PC-3 (cell line): ENCODE measurements at regions not wholly inside any gene's neighbourhood (a gene's known extent, or its start where the extent isn't known, plus 50 kb on each side); places are given as distances from the start of the nearest gene placed in this dataset.

Source experiments
- ATAC-seq: fragments of 200-7000 bp; cut with Tn5 transposase; 2 replicates; pipeline ENCODE4 v1.9.1; 2020; ENCODE audit warnings: mild to moderate bottlenecking, moderate library complexity
- BruUV-seq: library from RNA; stranded (reverse); fragments of 400-500 nt; replicated peaks from 2 replicates; lab custom pipeline; 2021; lab: Mats Ljungman, UMichigan
- CTCF ChIA-PET: fragments of 300-600 bp; sonication (Branson Sonifier 250); formaldehyde crosslinking; loops from one replicate; lab custom pipeline; 2022; ENCODE audit warnings: antibody characterized with exemption; lab: Charles Lee
- POLR2A ChIA-PET: fragments of 300-600 bp; sonication (Branson Sonifier 250); formaldehyde crosslinking; loops from one replicate; lab custom pipeline; 2022; ENCODE audit warnings: antibody characterized with exemption; ENCODE audit not compliant: unreplicated experiment; lab: Charles Lee
- DNase-seq: peaks from one replicate; pipeline ENCODE4 v3.0.0-alpha.2; 2015
- H2AFZ ChIP-seq: fragments of 300-600 bp; sonication (generic); 2 replicates; pipeline ENCODE4 v1.6.0; 2016; ENCODE audit warnings: antibody characterized with exemption, low read length
- H3F3A ChIP-seq: fragments of 300-600 bp; sonication (generic); one replicate; pipeline ENCODE4 v1.6.0; 2017; ENCODE audit warnings: antibody characterized with exemption, low read length, control low read depth, mild to moderate bottlenecking; ENCODE audit not compliant: unreplicated experiment
- H3K27ac ChIP-seq: fragments of 300-600 bp; sonication (generic); 2 replicates; pipeline ENCODE4 v1.5.1; 2016; ENCODE audit warnings: mild to moderate bottlenecking, low read length
- H3K27me3 ChIP-seq: fragments of 300-600 bp; sonication (generic); 2 replicates; pipeline ENCODE4 v1.6.1; 2016; ENCODE audit warnings: low read length, mixed read lengths
- H3K36me3 ChIP-seq: fragments of 300-600 bp; sonication (generic); 2 replicates; pipeline ENCODE4 v1.6.1; 2016; ENCODE audit warnings: low read depth, mixed run types, low read length, mixed read lengths
- H3K4me1 ChIP-seq: fragments of 300-600 bp; sonication (generic); 2 replicates; pipeline ENCODE4 v1.5.1; 2016; ENCODE audit warnings: low read length; ENCODE audit not compliant: insufficient read depth
- H3K4me2 ChIP-seq: fragments of 300-600 bp; sonication (generic); 2 replicates; pipeline ENCODE4 v1.6.0; 2016; ENCODE audit warnings: low read length
- H3K4me3 ChIP-seq: fragments of 300-600 bp; sonication (generic); 2 replicates; pipeline ENCODE4 v1.5.1; 2016; ENCODE audit warnings: mild to moderate bottlenecking, low read length, mixed read lengths
- H3K79me2 ChIP-seq: fragments of 300-600 bp; sonication (generic); 2 replicates; pipeline ENCODE4 v1.6.1; 2017; ENCODE audit warnings: low read length, mixed read lengths
- H3K9ac ChIP-seq: fragments of 300-600 bp; sonication (generic); 2 replicates; pipeline ENCODE4 v1.6.0; 2016; ENCODE audit warnings: mild to moderate bottlenecking, low read length
- H3K9me2 ChIP-seq: fragments of 300-600 bp; sonication (generic); replicated peaks from 2 replicates; pipeline ENCODE4 v1.6.1; 2016; ENCODE audit warnings: mixed run types, low read length, mixed read lengths
- H3K9me3 ChIP-seq: fragments of 300-600 bp; sonication (generic); 2 replicates; pipeline ENCODE4 v1.6.1; 2016; ENCODE audit warnings: low read length, mixed read lengths
- H4K20me1 ChIP-seq: fragments of 300-600 bp; sonication (generic); 2 replicates; pipeline ENCODE4 v1.6.1; 2016; ENCODE audit warnings: low read length, mixed read lengths
- CTCF ChIP-seq: fragments of 300-600 bp; sonication (generic); conservative IDR thresholded peaks from 2 replicates; pipeline ENCODE4 v1.5.1; 2017; ENCODE audit warnings: antibody characterized with exemption, low read depth, mild to moderate bottlenecking, low read length
- EZH2 ChIP-seq: fragments of 300-600 bp; sonication (generic); IDR thresholded peaks from one replicate; pipeline ENCODE4 v1.6.1; 2017; ENCODE audit warnings: antibody characterized with exemption, mild to moderate bottlenecking, low read length; ENCODE audit not compliant: unreplicated experiment
- EZH2phosphoT487 ChIP-seq: fragments of 300-600 bp; sonication (generic); IDR thresholded peaks from 2 replicates; pipeline ENCODE4 v1.6.1; 2018; ENCODE audit warnings: mild to moderate bottlenecking, antibody characterized with exemption, low read length, borderline replicate concordance
- intact Hi-C: fragments of 100-400 bp; cut with micrococcal nuclease; formaldehyde crosslinking; loops from 2 replicates; pipeline ENCODE4 v1.9.0; 2023

- intact Hi-C loops, result no loop called here
- no peak overlapping the region for H3K4me2 ChIP-seq
- DNase-seq (no peak), ATAC-seq (no peak)
- no peak for TF ChIP-seq EZH2
- TF ChIP-seq EZH2phosphoT487, result no peak
- no peak for TF ChIP-seq CTCF
- H3K79me2 ChIP-seq, result no peaks in the 10 kb centered on the region
- no peaks in the 10 kb centered on the region for H3K9me3 ChIP-seq
- H2AFZ ChIP-seq, result no peak overlapping the region
- ChIA-PET CTCF (no interaction called here), POLR2A (no interaction called here)
- no peak overlapping the region for H3K27ac ChIP-seq
- no TSS peak for BruUV-seq
- H3F3A ChIP-seq, result no peaks in the 10 kb centered on the region
- H3K9me2 ChIP-seq, result no peaks in the 10 kb centered on the region
- H3K27me3 ChIP-seq, result no peaks in the 10 kb centered on the region
- H3K4me3 ChIP-seq, result no peak overlapping the region
- H4K20me1 ChIP-seq, result no peaks in the 10 kb centered on the region
- H3K36me3 ChIP-seq, result no peaks in the 10 kb centered on the region
- no peaks in the 10 kb centered on the region for H3K4me1 ChIP-seq
- no peak overlapping the region for H3K9ac ChIP-seq
Observed at GRCh38 chr10:10146604-10147003, 871.1 kb upstream of the CELF2 start.

- DNase-seq (no peak), ATAC-seq (no peak)
- Histone ChIP-seq H3F3A (no peaks in the 10 kb centered on the region), H3K4me3 (no peak overlapping the region), H3K79me2 (no peaks in the 10 kb centered on the region), H3K4me1 (no peaks in the 10 kb centered on the region), H3K27ac (no peak overlapping the region), H4K20me1 (no peaks in the 10 kb centered on the region), H3K9me3 (no peaks in the 10 kb centered on the region), H3K9ac (no peak overlapping the region), H2AFZ (no peak overlapping the region), H3K9me2 (no peaks in the 10 kb centered on the region), H3K27me3 (no peaks in the 10 kb centered on the region), H3K4me2 (no peak overlapping the region), H3K36me3 (no peaks in the 10 kb centered on the region)
- ChIA-PET POLR2A (no interaction called here), CTCF (no interaction called here)
- no TSS peak for BruUV-seq
- intact Hi-C loops, result no loop called here
- TF ChIP-seq EZH2 (no peak), EZH2phosphoT487 (no peak), CTCF (no peak)
Observed at GRCh38 chr10:10149899-10150298, 867.8 kb upstream of the CELF2 start.

- Histone ChIP-seq H3K27ac (no peak overlapping the region), H4K20me1 (no peaks in the 10 kb centered on the region), H3K4me2 (no peak overlapping the region), H3K27me3 (no peaks in the 10 kb centered on the region), H3F3A (no peaks in the 10 kb centered on the region), H3K9me2 (no peaks in the 10 kb centered on the region), H3K79me2 (no peaks in the 10 kb centered on the region), H3K9me3 (no peaks in the 10 kb centered on the region), H2AFZ (no peak overlapping the region), H3K36me3 (no peaks in the 10 kb centered on the region), H3K9ac (no peak overlapping the region), H3K4me1 (no peaks in the 10 kb centered on the region), H3K4me3 (no peak overlapping the region)
- intact Hi-C loops, result no loop called here
- TF ChIP-seq CTCF (no peak), EZH2 (no peak), EZH2phosphoT487 (no peak)
- DNase-seq, result no peak
- BruUV-seq, result no TSS peak
- CTCF ChIA-PET, result no interaction called here
- POLR2A ChIA-PET, result no interaction called here
- no peak for ATAC-seq
Observed at GRCh38 chr10:10156917-10157600, 860.6 kb upstream of the CELF2 start.
